Hepatocyte (in vitro differentiated cells): ENCODE measurements at regions not wholly inside any gene's neighbourhood (a gene's known extent, or its start where the extent isn't known, plus 50 kb on each side); places are given as distances from the start of the nearest gene placed in this dataset.

Experiments used
- EZH2 ChIP-seq: fragments of 200-600 bp; sonication (generic); IDR thresholded peaks from 2 replicates; pipeline ENCODE4 v1.6.1; 2016; ENCODE audit warnings: antibody characterized with exemption, mild to moderate bottlenecking, borderline replicate concordance
- TF ChIP-seq, protein P1 (sequence below): fragments of 200-600 bp; sonication (generic); IDR thresholded peaks from 2 replicates; pipeline ENCODE4 v1.5.1; 2016; ENCODE audit warnings: antibody characterized with exemption, mild to moderate bottlenecking; ENCODE audit not compliant: poor library complexity

GRCh38 chr6:147855803-147856482, 347.5 kb downstream of the SAMD5 start:
- TF ChIP-seq, protein P1, sequence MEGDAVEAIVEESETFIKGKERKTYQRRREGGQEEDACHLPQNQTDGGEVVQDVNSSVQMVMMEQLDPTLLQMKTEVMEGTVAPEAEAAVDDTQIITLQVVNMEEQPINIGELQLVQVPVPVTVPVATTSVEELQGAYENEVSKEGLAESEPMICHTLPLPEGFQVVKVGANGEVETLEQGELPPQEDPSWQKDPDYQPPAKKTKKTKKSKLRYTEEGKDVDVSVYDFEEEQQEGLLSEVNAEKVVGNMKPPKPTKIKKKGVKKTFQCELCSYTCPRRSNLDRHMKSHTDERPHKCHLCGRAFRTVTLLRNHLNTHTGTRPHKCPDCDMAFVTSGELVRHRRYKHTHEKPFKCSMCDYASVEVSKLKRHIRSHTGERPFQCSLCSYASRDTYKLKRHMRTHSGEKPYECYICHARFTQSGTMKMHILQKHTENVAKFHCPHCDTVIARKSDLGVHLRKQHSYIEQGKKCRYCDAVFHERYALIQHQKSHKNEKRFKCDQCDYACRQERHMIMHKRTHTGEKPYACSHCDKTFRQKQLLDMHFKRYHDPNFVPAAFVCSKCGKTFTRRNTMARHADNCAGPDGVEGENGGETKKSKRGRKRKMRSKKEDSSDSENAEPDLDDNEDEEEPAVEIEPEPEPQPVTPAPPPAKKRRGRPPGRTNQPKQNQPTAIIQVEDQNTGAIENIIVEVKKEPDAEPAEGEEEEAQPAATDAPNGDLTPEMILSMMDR = no peak
- TF ChIP-seq EZH2 = no peak
